HepG2 (cell line): ENCODE measurements at regions not wholly inside any gene's neighbourhood (a gene's known extent, or its start where the extent isn't known, plus 50 kb on each side); places are given as distances from the start of the nearest gene placed in this dataset.

Source experiments
- ATAC-seq: fragments of 200-7000 bp; cut with Tn5 transposase; 3 replicates; pipeline ENCODE4 v1.9.1; 2020; ENCODE audit warnings: mild to moderate bottlenecking, moderate library complexity
- BruUV-seq: library from RNA; stranded (reverse); fragments of 400-500 nt; replicated peaks from 2 replicates; lab custom pipeline; 2021; lab: Mats Ljungman, UMichigan
- CTCF ChIA-PET: fragments of 300-600 bp; formaldehyde crosslinking; extraction: SDS; loops from one replicate; lab custom pipeline; 2021; ENCODE audit warnings: low total read pairs, inconsistent platforms, low intra/inter-chr PET ratio; lab: Yijun Ruan, JAX
- POLR2A ChIA-PET: fragments of 350-600 bp; sonication (Branson Sonifier 250); formaldehyde crosslinking; loops from one replicate; lab custom pipeline; 2020; ENCODE audit warnings: antibody characterized with exemption, inconsistent platforms; lab: Yijun Ruan, JAX
- DNase-seq: peaks from one replicate; pipeline ENCODE4 v3.0.0-alpha.2; 2015; ENCODE audit warnings: low spot score
- FAIRE-seq: peaks from 3 replicates; lab custom pipeline; 2011; peaks lifted over from hg19 to GRCh38; lab: Jason Lieb, UNC
- H2AFZ ChIP-seq: one replicate; pipeline ENCODE4 v1.6.1; 2011; ENCODE audit warnings: low read length, inconsistent platforms
- H3K27ac ChIP-seq: fragments of 300-600 bp; 3 replicates; pipeline ENCODE4 v1.8.0; 2011; ENCODE audit warnings: mixed run types, mild to moderate bottlenecking, mixed read lengths, low read length, inconsistent platforms; ENCODE audit not compliant: insufficient read depth; ENCODE audit errors: extremely low read length
- H3K27me3 ChIP-seq, 2 experiments: fragments of 200-600 bp in 1 of 2; 2 replicates in 1 of 2; 3 replicates in 1 of 2; pipeline versions ENCODE4 v1.6.0 to v1.8.0; 2011; ENCODE audit warnings: low read length in 2 of 2, mild to moderate bottlenecking in 2 of 2, moderate library complexity in 2 of 2, inconsistent platforms in 1 of 2; ENCODE audit not compliant: insufficient read depth in 2 of 2, control insufficient read depth in 1 of 2
- H3K36me3 ChIP-seq, 2 experiments: fragments of 200-600 bp in 1 of 2; replicated peaks in 1 of 2; 2 replicates in 1 of 2; 3 replicates in 1 of 2; pipeline versions ENCODE4 v1.5.1 to v1.8.0; 2011; ENCODE audit warnings: low read length in 2 of 2, inconsistent platforms in 1 of 2; ENCODE audit not compliant: insufficient read depth in 2 of 2, control insufficient read depth in 1 of 2
- H3K4me1 ChIP-seq: 2 replicates; pipeline ENCODE4 v1.5.1; 2012; ENCODE audit warnings: low read length, inconsistent platforms; ENCODE audit not compliant: insufficient read depth
- H3K4me2 ChIP-seq: 2 replicates; pipeline ENCODE4 v1.6.0; 2011; ENCODE audit warnings: low read depth, low read length, inconsistent platforms
- H3K4me3 ChIP-seq, 3 experiments: fragments of 200-600 bp in 1 of 3; sonication (generic), shearing (Covaris generic) in 1 of 3; replicated peaks in 1 of 3; 2 replicates each; pipeline ENCODE4 v1.5.1; 2011 to 2016; ENCODE audit warnings: low read length in 3 of 3, inconsistent platforms in 2 of 3, low read depth in 2 of 3, mild to moderate bottlenecking in 2 of 3, control low read depth in 1 of 3, mixed read lengths in 1 of 3; ENCODE audit not compliant: insufficient read depth in 1 of 3
- H3K79me2 ChIP-seq: one replicate; pipeline ENCODE4 v1.6.1; 2011; ENCODE audit warnings: low read length, inconsistent platforms; ENCODE audit not compliant: insufficient read depth
- H3K9ac ChIP-seq: 2 replicates; pipeline ENCODE4 v1.6.0; 2011; ENCODE audit warnings: mild to moderate bottlenecking, low read depth, low read length, inconsistent platforms; ENCODE audit not compliant: insufficient read depth
- H3K9me3 ChIP-seq: 2 replicates; pipeline ENCODE4 v1.5.1; 2012; ENCODE audit warnings: mild to moderate bottlenecking, low read length
- H4K20me1 ChIP-seq: 2 replicates; pipeline ENCODE4 v1.6.0; 2011; ENCODE audit warnings: inconsistent platforms, mild to moderate bottlenecking, low read length, moderate library complexity; ENCODE audit not compliant: insufficient read depth
- CREB3 ChIP-seq: sonication (generic); formaldehyde crosslinking; IDR thresholded peaks from 2 replicates; pipeline ENCODE4 v1.5.0; 2020; ENCODE audit warnings: missing genetic modification reagents
- E2F5 ChIP-seq: sonication (generic); formaldehyde crosslinking; conservative IDR thresholded peaks from 2 replicates; pipeline ENCODE4 v1.4.0; 2020; ENCODE audit warnings: missing genetic modification reagents
- NFIC ChIP-seq: IDR thresholded peaks from 2 replicates; pipeline ENCODE4 v1.6.1; 2012; ENCODE audit warnings: mild to moderate bottlenecking, low read length, inconsistent platforms
- ZNF709 ChIP-seq: sonication (generic); formaldehyde crosslinking; IDR thresholded peaks from 2 replicates; pipeline ENCODE4 v1.5.0; 2020; ENCODE audit warnings: mild to moderate bottlenecking, missing genetic modification reagents
- ZNF740 ChIP-seq: sonication (generic); formaldehyde crosslinking; IDR thresholded peaks from 2 replicates; pipeline ENCODE4 v1.4.0; 2020; ENCODE audit warnings: missing genetic modification reagents
- WGBS: methylation state at CpG from one replicate; pipeline ENCODE4 v1.1.6; 2017; ENCODE audit warnings: low lambda C conversion rate; 5-methylcytosine and 5-hydroxymethylcytosine counted together
- in situ Hi-C: cut with HindIII; loops from 2 replicates; pipeline ENCODE4 v1.10.0; 2017; ENCODE audit warnings: low pct_unique_long_range_greater_than_20kb; ENCODE audit not compliant: extremely low pct_ligation_motif_present
- intact Hi-C: fragments of 100-400 bp; cut with micrococcal nuclease; formaldehyde crosslinking; loops from one replicate; pipeline ENCODE4 v1.10.0; 2022; ENCODE audit not compliant: unreplicated experiment

- no peak for TF ChIP-seq CREB3 (CRISPR knock-in tag)
- no peak for TF ChIP-seq NFIC
- TF ChIP-seq ZNF709 (CRISPR knock-in tag): no peak
- TF ChIP-seq E2F5: no peak
These were observed 260.8 kb upstream of the FAM98A start (continued) for GRCh38 chr2:33859811-33860461.

- H3K79me2 ChIP-seq: no peaks in the 10 kb centered on the region
- ATAC-seq: no peak
- no peak overlapping the region for H3K4me3 ChIP-seq
- no TSS peak for BruUV-seq
- H3K9me3 ChIP-seq: 0 out of 2 replicates have a peak, but pooled peaks cover 15% of the 10 kb centered on the region
- H3K27me3 ChIP-seq: no peaks in the 10 kb centered on the region
- in situ Hi-C loops: no loop called here
- no peak overlapping the region for H3K9ac ChIP-seq
- no peaks in the 10 kb centered on the region for H3K4me1 ChIP-seq
- no peak for FAIRE-seq
- CTCF ChIA-PET: no interaction called here
- H3K36me3 ChIP-seq: no peaks in the 10 kb centered on the region
- POLR2A ChIA-PET: no interaction called here
- intact Hi-C loops: no loop called here
- no peaks in the 10 kb centered on the region for H4K20me1 ChIP-seq
- no peak for DNase-seq
- WGBS: under 1% methylated on average over 6 of the region's 6 CpGs
- TF ChIP-seq ZNF740 (CRISPR knock-in tag): no peak
- H3K4me2 ChIP-seq: no peak overlapping the region
- no peak overlapping the region for H2AFZ ChIP-seq
- no peak overlapping the region for H3K27ac ChIP-seq
These were observed 260.1 kb upstream of the FAM98A start for GRCh38 chr2:33859176-33859575.
